Testis (tissue), 2 donors: ENCODE measurements at regions not wholly inside any gene's neighbourhood (a gene's known extent, or its start where the extent isn't known, plus 50 kb on each side); places are given as distances from the start of the nearest gene placed in this dataset.

Experiments
- DNase-seq: peaks from one replicate; pipeline ENCODE4 v3.0.0-alpha.2; 2019
- H3K27ac ChIP-seq, 2 donors: fragments of 200-600 bp; sonication (generic); one replicate each; pipeline ENCODE4 v1.5.1; 2019
- H3K27me3 ChIP-seq: fragments of 200-600 bp; sonication (generic); one replicate; pipeline ENCODE4 v1.5.1; 2019
- H3K36me3 ChIP-seq: fragments of 200-600 bp; sonication (generic); one replicate; pipeline ENCODE4 v1.5.1; 2017; ENCODE audit warnings: low read depth; ENCODE audit errors: missing control alignments
- H3K4me1 ChIP-seq: fragments of 200-600 bp; sonication (generic); one replicate; pipeline ENCODE4 v1.5.1; 2019
- H3K4me3 ChIP-seq, 2 donors: fragments of 200-600 bp; sonication (generic); one replicate each; pipeline ENCODE4 v1.5.1; 2017 to 2019
- H3K9me3 ChIP-seq: fragments of 200-600 bp; sonication (generic); one replicate; pipeline ENCODE4 v1.5.1; 2017
- POLR2A ChIP-seq: fragments of 450-650 bp; IDR thresholded peaks from one replicate; pipeline ENCODE4 v1.6.1; 2017; ENCODE audit warnings: antibody characterized with exemption, mild to moderate bottlenecking, moderate library complexity
- WGBS, 2 donors: methylation state at CpG; one replicate each; pipeline ENCODE4 v1.1.5; 2018; 5-methylcytosine and 5-hydroxymethylcytosine counted together
- intact Hi-C: fragments of 100-400 bp; cut with DNase I; formaldehyde crosslinking; loops from one replicate; pipeline ENCODE4 v1.15.1; 2023; ENCODE audit warnings: low total_unique reads
- TF ChIP-seq, protein P1 (sequence below), 3 experiments: fragments of 450-650 bp in 2 of 3; fragments of 200-600 bp in 1 of 3; sonication (generic) in 1 of 3; IDR thresholded peaks; one replicate each; pipeline ENCODE4 v1.5.1; 2016 to 2019; ENCODE audit warnings: antibody characterized with exemption in 3 of 3, mild to moderate bottlenecking in 2 of 3, moderate library complexity in 1 of 3

DNA sequence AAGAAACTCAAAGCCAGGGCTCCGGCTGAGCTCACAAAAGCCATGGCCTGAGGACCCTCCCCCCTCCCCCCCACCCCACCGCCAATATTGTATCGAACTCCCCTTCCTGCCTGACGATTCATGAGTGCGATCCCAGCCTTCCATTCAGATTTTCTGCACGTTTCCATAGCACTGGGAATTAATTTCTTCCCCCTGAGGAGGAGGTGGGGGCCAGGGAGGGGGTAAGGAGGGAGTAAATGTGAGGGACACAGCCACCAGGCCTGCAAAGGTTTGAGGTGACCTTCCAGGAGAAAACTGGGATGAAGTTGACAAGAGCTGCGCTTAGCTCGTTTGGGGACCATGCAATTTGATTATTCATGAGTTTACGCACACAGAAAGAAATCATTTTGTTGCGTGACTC lies 527.7 kb downstream of the MN1 start:
- intact Hi-C loops: no loop called here
- Histone ChIP-seq H3K27ac (no peak overlapping the region), H3K36me3 (no peaks in the 10 kb centered on the region), H3K27me3 (no peaks in the 10 kb centered on the region), H3K9me3 (no peaks in the 10 kb centered on the region), H3K4me1 (no peaks in the 10 kb centered on the region), H3K4me3 (no peak overlapping the region)
- 71 to 73% methylated on average over 10 of the region's 10 CpGs for WGBS, 2 donors
- TF ChIP-seq POLR2A: no peak
- DNase-seq: no peak

DNA sequence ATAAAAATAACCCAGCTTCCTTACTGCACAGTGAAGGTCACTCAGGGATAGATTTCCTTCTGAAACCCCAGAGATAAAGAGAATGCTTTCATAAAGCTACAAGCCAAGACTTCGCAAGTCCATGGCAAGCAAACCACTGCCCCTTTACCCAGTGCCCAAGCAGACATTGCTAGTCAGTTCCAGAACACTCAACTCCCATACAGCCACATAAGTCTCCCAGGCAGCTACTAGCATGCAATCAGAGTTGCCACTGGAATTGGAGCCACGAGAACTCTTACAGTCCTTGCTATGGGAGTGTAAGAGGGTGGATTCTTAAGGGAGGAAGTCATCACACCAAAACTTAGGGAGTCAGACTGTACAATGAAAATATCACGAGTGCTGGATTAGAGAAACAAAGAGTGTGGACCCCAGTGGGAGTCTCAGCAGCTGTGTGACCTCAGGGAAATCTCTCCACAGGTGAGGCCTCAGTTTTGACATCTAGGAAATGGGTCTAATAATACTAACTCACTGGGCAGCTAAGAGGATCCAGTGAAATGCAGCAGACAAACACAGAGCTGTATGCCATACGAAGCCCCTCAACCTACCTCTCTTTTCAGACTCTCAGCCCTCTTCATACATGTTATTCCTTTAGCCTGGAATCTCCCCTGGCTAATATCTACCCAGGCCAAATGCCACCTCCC lies 526.6 kb downstream of the MN1 start:
- 69 to 81% methylated on average over 4 of the region's 4 CpGs for WGBS, 2 donors
- TF ChIP-seq, protein P1, sequence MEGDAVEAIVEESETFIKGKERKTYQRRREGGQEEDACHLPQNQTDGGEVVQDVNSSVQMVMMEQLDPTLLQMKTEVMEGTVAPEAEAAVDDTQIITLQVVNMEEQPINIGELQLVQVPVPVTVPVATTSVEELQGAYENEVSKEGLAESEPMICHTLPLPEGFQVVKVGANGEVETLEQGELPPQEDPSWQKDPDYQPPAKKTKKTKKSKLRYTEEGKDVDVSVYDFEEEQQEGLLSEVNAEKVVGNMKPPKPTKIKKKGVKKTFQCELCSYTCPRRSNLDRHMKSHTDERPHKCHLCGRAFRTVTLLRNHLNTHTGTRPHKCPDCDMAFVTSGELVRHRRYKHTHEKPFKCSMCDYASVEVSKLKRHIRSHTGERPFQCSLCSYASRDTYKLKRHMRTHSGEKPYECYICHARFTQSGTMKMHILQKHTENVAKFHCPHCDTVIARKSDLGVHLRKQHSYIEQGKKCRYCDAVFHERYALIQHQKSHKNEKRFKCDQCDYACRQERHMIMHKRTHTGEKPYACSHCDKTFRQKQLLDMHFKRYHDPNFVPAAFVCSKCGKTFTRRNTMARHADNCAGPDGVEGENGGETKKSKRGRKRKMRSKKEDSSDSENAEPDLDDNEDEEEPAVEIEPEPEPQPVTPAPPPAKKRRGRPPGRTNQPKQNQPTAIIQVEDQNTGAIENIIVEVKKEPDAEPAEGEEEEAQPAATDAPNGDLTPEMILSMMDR (IDR thresholded peaks at IDR 0.05): no peak
- no peak for TF ChIP-seq POLR2A
- no peaks in the 10 kb centered on the region for H3K27me3 ChIP-seq
- H3K4me3 ChIP-seq: no peak overlapping the region
- intact Hi-C loops: no loop called here
- no peaks in the 10 kb centered on the region for H3K36me3 ChIP-seq
- no peaks in the 10 kb centered on the region for H3K9me3 ChIP-seq
- no peak for DNase-seq
- no peaks in the 10 kb centered on the region for H3K4me1 ChIP-seq
- H3K27ac ChIP-seq: no peak overlapping the region

DNA sequence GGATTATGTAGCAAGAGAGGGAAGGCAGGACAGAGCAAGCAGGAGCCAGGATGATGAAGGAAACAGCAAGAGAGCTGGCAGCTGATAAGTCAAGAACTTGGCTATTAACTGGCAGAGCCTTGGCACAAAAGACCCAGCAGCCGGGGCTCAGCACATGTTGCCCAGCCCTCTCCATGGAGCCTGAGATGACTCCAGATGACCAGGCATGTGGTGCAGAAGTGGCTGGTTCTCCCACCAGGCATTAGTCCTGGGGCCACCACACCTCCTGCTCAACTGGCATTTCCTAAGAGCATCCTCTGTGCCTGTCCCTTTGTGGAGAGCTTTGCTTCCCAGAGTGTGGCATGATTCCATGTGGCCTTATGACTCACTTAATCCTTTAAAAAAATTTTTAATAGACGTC lies 522.6 kb downstream of the MN1 start:
- Histone ChIP-seq H3K27ac (no peak overlapping the region), H3K27me3 (no peaks in the 10 kb centered on the region), H3K9me3 (no peaks in the 10 kb centered on the region), H3K4me3 (no peak overlapping the region), H3K36me3 (no peaks in the 10 kb centered on the region), H3K4me1 (no peaks in the 10 kb centered on the region)
- intact Hi-C loops: no loop called here
- DNase-seq: no peak
- WGBS, 2 donors: 62 to 86% methylated on average over 2 of the region's 2 CpGs
- TF ChIP-seq POLR2A: no peak
- TF ChIP-seq, protein P1 (IDR thresholded peaks at IDR 0.05): no peak

DNA sequence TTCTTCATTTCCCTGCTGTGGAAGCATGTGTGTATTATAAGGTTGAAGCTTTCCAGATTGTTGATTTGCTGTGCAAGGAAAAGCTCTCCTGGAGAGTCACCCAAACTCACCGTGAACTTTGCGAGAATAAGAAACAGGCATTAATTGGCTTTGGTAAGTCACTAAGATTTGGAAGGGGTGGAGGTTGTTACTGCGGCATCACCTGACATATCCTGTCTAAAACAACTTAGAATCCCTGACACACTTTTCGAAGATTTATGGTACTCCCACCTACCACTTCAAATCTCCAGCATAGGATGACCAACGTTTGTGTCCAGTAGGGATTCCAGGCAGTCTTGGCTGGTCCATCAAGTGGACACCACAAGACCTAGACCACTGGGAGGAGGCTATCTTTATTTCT lies 518.3 kb downstream of the MN1 start:
- Histone ChIP-seq H3K9me3 (no peaks in the 10 kb centered on the region), H3K27me3 (no peaks in the 10 kb centered on the region), H3K4me1 (no peaks in the 10 kb centered on the region), H3K27ac (no peak overlapping the region), H3K36me3 (no peaks in the 10 kb centered on the region), H3K4me3 (no peak overlapping the region)
- intact Hi-C loops: no loop called here
- TF ChIP-seq, protein P1 (IDR thresholded peaks at IDR 0.05): no peak
- TF ChIP-seq POLR2A: no peak
- DNase-seq: no peak
- WGBS, 2 donors: 79 to 83% methylated on average over 4 to 5 of the region's 5 CpGs

DNA sequence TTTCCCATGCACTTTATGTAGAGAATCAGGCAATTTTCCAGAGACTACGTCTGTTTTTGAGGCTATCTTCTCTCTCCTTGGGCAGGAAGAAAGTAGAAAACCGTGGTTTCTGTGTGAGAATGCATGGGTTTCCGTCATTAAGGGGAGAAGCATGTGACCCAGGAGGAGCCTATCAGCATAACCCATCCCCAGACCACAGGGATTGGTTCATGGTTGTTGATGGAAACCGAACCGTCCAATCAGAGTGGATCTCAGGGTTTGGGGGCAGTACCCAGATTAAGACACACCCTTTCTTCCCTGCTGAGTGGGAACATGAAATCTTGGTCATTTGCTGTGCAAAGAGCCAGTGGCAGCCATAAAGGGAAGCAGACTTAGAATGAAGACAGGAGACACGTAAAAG lies 517.8 kb downstream of the MN1 start:
- no peak overlapping the region for H3K27ac ChIP-seq
- no peaks in the 10 kb centered on the region for H3K9me3 ChIP-seq
- peak; percentile 54 for DNase-seq
- H3K4me1 ChIP-seq: no peaks in the 10 kb centered on the region
- WGBS, 2 donors: 60 to 66% methylated on average over 6 of the region's 6 CpGs
- H3K4me3 ChIP-seq: no peak overlapping the region
- no peaks in the 10 kb centered on the region for H3K27me3 ChIP-seq
- intact Hi-C loops: no loop called here
- no peaks in the 10 kb centered on the region for H3K36me3 ChIP-seq
- TF ChIP-seq, protein P1 (IDR thresholded peaks at IDR 0.05): no peak
